Panc1 (cell line): ENCODE measurements at regions not wholly inside any gene's neighbourhood (a gene's known extent, or its start where the extent isn't known, plus 50 kb on each side); places are given as distances from the start of the nearest gene placed in this dataset.
"Not testable (repeated sequence)": the region's sequence is repeated elsewhere in the genome, so short reads cannot be mapped to it uniquely, and the experiment has no call there.

ENCODE experiments used
- CTCF ChIP-seq: fragments of 450-650 bp; IDR thresholded peaks from 2 replicates; pipeline ENCODE4 v1.5.1; 2017; ENCODE audit warnings: mild to moderate bottlenecking
- POLR2AphosphoS5 ChIP-seq: IDR thresholded peaks from 2 replicates; pipeline ENCODE4 v1.6.1; 2012; ENCODE audit warnings: mild to moderate bottlenecking, low read depth, low read length, moderate library complexity
- REST ChIP-seq, 2 experiments: IDR thresholded peaks; 2 replicates each; pipeline ENCODE4 v1.6.1; 2011 to 2012; ENCODE audit warnings: low read depth in 2 of 2, control low read depth in 1 of 2, low read length in 1 of 2, mild to moderate bottlenecking in 1 of 2, moderate library complexity in 1 of 2; ENCODE audit not compliant: insufficient read depth in 1 of 2
- SIN3A ChIP-seq: IDR thresholded peaks from 2 replicates; pipeline ENCODE4 v1.6.1; 2012; ENCODE audit warnings: low read depth, mild to moderate bottlenecking, low read length, moderate library complexity, borderline replicate concordance; ENCODE audit not compliant: insufficient read depth
- TCF7L2 ChIP-seq: IDR thresholded peaks from 2 replicates; pipeline ENCODE4 v1.6.1; 2011; ENCODE audit warnings: mild to moderate bottlenecking, low read depth, low read length, inconsistent platforms

GRCh38 chrX:90946870-90947269 lies 487.8 kb upstream of the PABPC5 start:
- not testable (repeated sequence) for TF ChIP-seq CTCF; SIN3A; REST (IDR thresholded peaks at IDR 0.05; ENCODE audit: insufficient read depth in 1 of 2, low read depth in 2 of 2, low read length in 1 of 2); POLR2AphosphoS5; TCF7L2
